NCI-H774 (cell line): ENCODE measurements at regions not wholly inside any gene's neighbourhood (a gene's known extent, or its start where the extent isn't known, plus 50 kb on each side); places are given as distances from the start of the nearest gene placed in this dataset.

Experiments
- DNase-seq: peaks from one replicate; lab custom pipeline; 2025; lab: John Stamatoyannopoulos, UW

GRCh38 chr10:4390219-4390618 is 435.8 kb upstream of the AKR1E2 start:
- no peak for DNase-seq

DNA sequence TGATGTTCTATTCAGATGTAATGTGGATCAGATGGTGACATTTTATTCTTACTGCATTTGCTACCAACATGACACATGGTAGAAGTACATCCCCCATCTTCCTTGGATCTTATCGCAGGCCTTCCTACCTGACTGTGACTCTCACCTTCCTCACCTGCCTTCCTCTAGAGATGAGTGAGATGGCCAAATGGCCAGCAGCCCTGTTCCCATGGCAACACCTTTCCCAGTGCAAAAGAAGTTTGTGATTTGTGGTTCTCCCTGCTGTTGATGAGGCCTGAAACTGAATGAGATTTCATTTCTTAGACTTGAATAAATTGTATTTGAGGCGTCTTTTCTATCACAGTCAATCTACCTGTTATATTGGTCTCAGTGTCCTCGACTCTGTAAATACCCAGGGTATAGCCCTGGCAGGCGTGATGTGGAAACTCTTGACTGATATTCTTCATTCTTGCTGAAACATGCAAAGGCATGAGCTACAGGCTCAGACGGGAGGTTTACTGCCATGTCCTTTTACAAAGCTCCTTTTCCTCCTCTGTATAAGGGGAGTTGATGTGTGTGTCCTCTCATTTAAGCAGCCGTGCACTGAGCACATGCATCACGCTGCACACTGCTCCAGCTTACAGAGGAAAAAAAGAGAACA is 440.7 kb upstream of the AKR1E2 start:
- no peak for DNase-seq

GRCh38 chr10:4384245-4384644 is 441.8 kb upstream of the AKR1E2 start:
- DNase-seq = no peak

DNA sequence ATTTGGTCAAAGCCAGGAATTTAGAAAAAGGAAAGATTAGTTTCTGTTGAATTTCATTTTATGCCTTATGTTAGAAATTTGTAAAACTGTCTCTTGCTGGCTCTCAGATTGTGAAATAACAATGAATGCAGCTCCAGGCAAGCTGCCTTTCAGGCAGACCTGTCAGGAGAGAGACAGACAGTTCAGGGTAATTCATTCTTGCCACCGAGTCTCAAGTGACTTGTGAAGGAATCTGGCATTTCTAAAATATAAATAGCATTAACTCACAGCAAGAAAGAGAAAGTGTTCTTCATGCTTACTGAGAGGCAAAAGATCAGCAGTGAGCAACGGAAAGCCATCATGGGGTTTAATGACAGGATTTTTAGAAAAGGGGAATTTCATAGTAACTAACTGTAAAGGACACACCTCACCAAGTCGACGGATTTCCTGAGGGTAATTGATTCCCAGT is 442.3 kb upstream of the AKR1E2 start:
- no peak for DNase-seq

DNA sequence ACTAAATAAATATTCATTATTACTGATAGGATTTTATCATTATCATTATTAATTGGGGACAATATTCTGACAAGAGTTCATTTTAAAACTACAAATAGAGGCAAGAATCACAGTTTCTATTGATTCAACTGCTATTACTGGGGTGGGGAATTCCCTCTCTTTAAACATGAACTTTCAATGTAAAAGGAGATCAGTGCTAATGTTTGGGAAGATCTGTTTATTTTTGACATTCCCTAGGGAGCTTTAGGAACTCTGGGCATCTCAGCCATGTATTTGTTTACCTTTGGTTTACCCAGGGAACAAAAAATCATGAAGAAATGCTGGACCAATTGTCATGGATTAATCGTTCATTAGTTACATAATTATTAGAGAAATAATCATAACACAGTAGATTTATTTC is 443.2 kb upstream of the AKR1E2 start:
- DNase-seq = no peak

DNA sequence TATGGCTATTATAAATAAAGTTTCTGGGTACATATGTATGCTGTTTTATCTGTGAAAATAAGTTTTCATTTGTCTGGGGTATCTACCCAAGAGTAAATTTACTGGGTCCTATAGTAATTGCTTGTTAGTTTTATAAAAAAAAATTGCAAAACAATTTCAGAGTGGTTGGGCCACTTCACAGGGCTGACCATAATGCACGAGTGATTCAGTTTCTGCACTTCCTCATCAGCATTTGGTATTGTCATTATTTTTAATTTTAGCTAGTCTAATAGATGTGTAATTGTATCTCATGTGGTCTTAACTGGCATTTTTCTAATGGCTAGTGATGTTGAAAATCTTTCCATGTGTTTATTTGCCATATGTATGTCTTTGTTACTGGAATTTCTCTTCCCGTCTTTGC is 452.4 kb upstream of the AKR1E2 start:
- DNase-seq = no peak

GRCh38 chr10:4373098-4373497 is 452.9 kb upstream of the AKR1E2 start:
- DNase-seq = no peak

- no peak for DNase-seq
Observed at GRCh38 chr10:4372601-4373000, 453.4 kb upstream of the AKR1E2 start.

GRCh38 chr10:4371691-4372295 is 454.2 kb upstream of the AKR1E2 start:
- no peak for DNase-seq

DNA sequence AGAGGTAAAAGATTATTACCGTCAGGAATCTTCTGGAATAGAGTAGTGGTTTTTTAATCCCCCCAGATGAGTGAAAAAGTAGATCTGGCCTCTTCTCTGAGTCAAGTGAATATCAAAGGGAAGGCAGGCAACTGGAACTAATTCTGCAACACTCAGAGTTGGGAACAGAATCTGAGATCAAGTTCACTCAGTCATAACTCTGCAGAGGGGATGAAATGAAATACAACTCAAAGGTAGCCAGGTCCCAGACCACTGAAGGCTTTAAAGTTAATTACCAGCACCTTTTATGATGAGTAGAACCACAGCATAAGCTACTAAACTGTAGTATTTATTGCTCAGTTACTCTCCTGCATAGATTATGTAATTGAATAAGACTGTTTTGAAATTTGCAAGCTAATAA is 455.6 kb upstream of the AKR1E2 start:
- DNase-seq = no peak

DNA sequence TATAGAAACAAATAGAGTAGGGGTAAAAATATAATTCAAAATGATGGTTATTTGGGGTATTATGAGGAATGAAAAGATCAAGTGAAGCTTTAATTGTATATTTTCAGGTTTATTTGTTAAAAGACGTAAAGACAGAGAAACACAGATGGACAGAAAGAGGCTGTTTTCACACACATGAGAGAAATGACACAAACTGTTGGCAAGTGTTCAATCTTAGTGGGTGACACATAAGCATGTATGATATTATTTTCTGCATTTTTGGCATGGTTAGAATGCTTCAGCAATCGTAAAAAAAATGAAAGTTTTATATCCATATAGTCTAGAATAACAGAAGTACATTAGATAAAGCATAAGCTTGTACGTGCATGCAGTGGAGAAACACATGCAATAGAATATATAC is 464.4 kb upstream of the AKR1E2 start:
- no peak for DNase-seq

DNA sequence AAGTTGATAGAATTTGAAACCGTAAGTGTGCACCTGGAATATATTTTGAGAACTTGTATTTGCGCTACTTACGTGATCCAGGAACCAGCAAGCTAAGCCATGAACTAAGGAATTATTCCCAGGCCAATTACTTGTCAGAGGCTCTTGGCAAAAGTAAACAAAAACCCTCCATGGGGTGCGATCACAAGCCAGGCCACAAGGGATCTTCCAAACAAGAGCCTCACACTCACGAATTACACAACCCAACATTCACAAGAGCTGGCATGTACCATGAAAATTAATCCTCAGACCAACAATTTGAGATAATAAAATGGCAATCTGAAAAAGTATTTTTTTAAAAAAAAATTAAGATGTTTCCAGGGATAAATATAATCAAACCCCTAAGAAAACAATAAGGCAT is 467.0 kb upstream of the AKR1E2 start:
- no peak for DNase-seq

DNA sequence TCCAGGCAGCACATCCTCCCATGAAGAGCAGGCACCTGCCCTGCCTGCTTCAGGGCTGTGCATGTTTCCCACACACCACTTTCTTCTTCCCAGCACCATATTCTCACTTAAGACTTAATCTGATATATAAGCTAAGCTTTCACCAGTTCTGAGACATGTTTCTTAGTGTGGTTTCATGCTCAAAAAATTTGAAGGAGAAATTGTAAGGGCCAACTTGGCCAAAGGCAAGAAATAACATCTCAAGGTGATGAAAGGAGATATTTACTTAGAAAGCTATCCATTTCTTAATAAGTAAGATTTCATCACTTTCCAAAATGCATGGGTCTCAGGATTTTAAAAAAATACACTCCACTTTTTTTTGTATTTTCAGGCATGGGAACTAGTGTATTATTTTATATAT is 468.1 kb upstream of the AKR1E2 start:
- DNase-seq = no peak

DNA sequence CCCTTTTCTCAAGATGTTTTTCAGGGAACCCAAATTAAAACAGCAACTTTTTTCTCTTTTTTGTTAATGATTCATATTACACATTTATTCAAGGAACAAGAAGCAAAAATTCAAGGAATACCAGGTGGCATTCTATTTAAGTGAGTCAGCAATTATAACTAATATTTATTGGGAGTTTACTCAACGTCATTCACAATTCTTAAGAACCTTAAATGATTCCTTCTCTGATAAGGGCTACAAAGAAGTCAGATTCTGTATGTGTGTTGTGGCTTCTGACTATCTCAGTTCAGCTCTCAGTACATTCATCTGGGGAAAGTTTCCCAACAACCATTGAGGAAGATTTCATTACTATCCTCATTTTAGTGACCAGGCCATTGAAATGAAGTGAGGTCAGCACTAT is 470.7 kb upstream of the AKR1E2 start:
- no peak for DNase-seq

DNA sequence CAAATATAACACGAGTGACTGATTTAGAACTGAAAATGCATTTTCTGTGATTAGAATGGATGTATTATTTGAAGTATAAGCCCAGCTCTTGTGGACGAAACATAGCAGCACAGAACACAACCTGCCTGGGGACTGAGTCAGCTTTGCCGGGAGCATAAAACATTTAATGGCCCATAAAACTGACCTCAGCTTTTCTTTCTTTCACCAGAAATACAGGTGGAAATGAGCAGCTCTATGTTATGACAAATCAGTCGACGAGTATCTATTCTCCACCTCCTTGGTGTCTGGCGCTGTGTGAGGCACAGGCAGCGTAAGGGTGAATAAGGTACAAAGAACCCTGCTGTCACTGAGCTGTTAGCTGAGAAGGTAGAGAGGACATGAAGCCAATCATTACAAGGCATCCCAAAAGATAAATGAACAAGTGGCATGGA is 471.6 kb upstream of the AKR1E2 start:
- DNase-seq = no peak

GRCh38 chr10:4353964-4354363 is 472.0 kb upstream of the AKR1E2 start:
- DNase-seq = peak; percentile 59

DNA sequence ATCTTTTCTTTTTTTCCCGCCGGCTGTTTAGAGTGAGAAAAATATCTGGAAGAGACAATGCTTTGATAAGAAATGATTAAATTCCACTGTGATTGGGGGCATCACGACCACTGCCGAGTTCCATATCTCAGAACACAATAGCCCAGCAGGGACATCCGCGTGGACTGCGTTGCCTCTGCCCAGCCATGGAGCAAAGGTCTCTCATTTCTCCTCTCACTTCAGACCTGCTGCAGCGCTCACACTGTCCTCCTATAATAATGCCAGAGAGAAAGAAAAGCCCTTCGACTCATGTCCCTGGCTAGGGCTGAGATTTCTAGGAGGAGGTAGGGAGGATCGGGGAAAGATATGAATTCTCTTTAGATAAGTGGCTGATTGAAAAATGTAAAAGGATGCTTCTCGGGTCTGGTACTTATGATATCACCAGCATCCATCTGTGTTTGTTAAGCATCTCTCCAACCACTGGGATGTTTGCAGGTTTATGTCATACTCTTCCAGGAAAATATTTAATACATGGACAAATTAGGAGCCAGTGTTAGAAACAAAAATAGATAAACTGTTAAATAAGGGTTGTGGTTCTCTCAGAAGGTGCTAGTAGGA is 472.9 kb upstream of the AKR1E2 start:
- DNase-seq = no peak

DNA sequence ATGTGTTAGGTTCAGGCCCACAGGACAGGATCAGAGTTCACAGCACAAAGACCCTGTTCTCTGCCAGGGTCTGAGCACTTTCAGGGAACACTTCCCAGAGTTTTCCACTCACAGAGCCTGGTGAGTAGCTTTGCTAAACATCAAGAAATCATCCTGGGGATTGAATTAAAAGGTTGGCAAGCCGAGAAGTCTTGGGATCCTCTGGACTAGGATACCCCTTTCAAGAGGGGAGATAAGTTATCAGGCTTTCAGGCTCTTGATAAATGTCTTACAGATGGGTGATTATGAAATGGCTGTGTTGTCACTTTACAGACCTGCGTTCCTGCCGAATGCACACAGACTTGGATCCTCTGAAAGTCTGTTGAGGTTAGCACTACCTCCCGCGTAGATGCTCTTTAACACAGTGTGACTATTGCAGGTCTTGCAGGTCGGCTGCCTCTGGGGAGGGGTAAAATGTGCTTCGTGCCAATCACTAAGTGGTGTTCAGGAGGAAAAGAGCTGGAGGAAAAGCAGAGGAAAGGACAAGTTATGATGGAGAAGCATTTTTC is 473.5 kb upstream of the AKR1E2 start:
- DNase-seq = no peak

- DNase-seq = no peak
Observed at GRCh38 chr10:4351723-4352413, 474.1 kb upstream of the AKR1E2 start.

DNA sequence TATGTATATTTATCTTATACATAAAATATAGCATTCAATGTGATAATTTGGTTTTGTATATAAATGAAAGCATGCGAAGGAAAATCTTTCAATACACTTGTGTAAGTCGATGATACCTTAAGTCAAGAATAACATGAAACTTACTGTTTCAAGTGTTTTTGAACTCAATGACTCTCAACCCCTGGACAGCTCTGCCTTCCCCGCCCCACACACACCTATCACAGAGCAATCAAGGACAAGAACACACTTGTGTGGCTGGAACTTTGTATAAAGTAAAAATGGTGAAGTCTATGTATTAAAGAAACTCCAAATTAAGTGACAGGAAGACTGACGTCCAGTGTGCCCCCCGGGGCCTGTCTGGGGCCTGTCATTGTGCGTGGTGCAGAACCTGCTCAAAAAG is 478.6 kb upstream of the AKR1E2 start:
- DNase-seq = no peak

DNA sequence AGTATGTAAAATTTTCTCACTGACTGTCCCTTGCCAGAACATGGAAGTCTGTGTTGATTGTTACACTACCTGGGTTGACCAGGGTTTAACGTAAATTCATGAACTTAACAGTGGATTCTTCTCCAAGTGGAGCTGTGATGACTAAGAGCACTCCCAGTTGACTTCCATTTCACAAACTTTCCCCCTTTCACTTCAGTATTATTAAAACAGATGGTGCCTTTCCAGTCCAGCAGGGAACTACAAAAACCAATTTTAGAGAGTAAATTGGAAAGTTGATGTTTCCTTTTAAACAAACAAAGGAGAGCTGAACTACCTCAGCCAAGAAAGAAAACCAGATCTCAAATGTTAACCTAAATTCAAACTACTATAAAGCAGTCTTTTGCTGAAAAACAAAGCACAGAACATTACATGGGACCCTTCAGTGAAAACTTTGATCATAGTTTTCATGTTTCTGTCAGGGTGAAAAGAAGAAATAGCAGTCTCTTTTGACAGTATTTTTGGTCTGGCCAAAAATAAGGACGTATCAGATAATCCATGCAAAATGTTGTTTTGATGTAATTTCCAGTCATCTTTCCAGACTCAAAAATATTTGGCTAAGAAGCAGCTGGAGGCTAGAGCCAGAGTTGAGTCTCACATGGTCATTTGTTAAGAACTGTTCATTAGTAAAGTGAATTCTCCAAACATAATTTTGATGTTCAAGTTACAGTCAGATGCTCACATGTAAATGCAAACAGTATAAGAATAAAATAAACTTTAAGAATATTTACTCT is 479.9 kb upstream of the AKR1E2 start:
- DNase-seq = no peak

DNA sequence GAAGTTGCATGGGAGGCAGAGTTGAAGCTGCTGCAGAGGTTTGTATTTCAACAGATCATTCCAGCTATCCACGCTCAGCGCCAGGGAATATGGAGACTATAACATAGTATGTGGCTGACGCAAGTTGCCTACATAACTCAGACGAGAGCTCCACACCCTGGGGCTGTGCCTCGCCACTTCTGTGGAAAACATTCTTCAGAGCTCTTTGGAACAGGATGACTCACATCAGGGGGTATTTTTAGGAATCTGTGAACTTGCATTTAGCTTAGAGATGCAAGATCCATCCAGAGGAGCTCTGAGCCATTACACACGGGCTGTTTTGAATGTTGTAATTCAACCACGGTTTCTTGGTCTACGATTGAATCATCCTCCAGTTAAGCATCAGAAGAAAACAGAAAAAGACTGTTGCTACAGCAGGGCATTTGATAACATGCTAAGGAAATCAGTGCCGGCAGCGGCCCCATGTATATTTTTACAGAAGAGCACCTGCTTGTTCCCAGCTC is 481.5 kb upstream of the AKR1E2 start:
- no peak for DNase-seq
